K562 (cell line): ENCODE measurements at regions not wholly inside any gene's neighbourhood (a gene's known extent, or its start where the extent isn't known, plus 50 kb on each side); places are given as distances from the start of the nearest gene placed in this dataset.

ENCODE experiments used
- ATAC-seq: fragments of 200-7000 bp; cut with Tn5 transposase; 3 replicates; pipeline ENCODE4 v1.9.1; 2020; ENCODE audit warnings: moderate library complexity
- BruUV-seq: library from RNA; stranded (reverse); fragments of 400-500 nt; replicated peaks from 2 replicates; lab custom pipeline; 2021; lab: Mats Ljungman, UMichigan
- CTCF ChIA-PET: fragments of 300-600 bp; formaldehyde crosslinking; extraction: SDS; loops from one replicate; lab custom pipeline; 2021; ENCODE audit warnings: low intra/inter-chr PET ratio; lab: Yijun Ruan, JAX
- POLR2A ChIA-PET: fragments of 300-600, 350-650 bp; sonication (Branson Sonifier 250); formaldehyde crosslinking; extraction: SDS; loops from one replicate; lab custom pipeline; 2021; ENCODE audit warnings: antibody characterized with exemption, inconsistent platforms; lab: Yijun Ruan, JAX
- DNase-seq, 4 experiments: peaks; one replicate each; pipeline versions ENCODE4 v3.0.0 to v3.0.0-alpha.2; 2011 to 2018; ENCODE audit warnings: low spot score in 3 of 4, mixed read lengths in 3 of 4; ENCODE audit errors: extremely low read depth in 1 of 4
- FAIRE-seq: peaks from 2 replicates; lab custom pipeline; 2011; peaks lifted over from hg19 to GRCh38; lab: Jason Lieb, UNC
- H2AFZ ChIP-seq: 2 replicates; pipeline ENCODE4 v1.6.0; 2011; ENCODE audit warnings: low read depth, low read length, control low read depth, inconsistent platforms
- H3K27ac ChIP-seq: fragments of 200-600 bp; 3 replicates; pipeline ENCODE4 v1.8.0; 2011; ENCODE audit warnings: low read depth, mild to moderate bottlenecking, control low read depth, inconsistent platforms, low read length, moderate library complexity, mixed read lengths; ENCODE audit errors: extremely low read depth
- H3K27me3 ChIP-seq, 2 experiments: fragments of 300-600 bp in 1 of 2; 2 replicates in 1 of 2; 3 replicates in 1 of 2; pipeline versions ENCODE4 v1.6.0 to v1.8.0; 2011; ENCODE audit warnings: inconsistent platforms in 2 of 2, low read length in 2 of 2, mild to moderate bottlenecking in 1 of 2, mixed read lengths in 1 of 2, moderate library complexity in 1 of 2; ENCODE audit not compliant: control insufficient read depth in 2 of 2, insufficient read depth in 2 of 2
- H3K36me3 ChIP-seq: fragments of 300-600 bp; 3 replicates; pipeline ENCODE4 v1.8.0; 2011; ENCODE audit warnings: mild to moderate bottlenecking, low read length, inconsistent platforms; ENCODE audit not compliant: control insufficient read depth, insufficient read depth
- H3K4me1 ChIP-seq, 2 experiments: fragments of 200-600 bp in 1 of 2; replicated peaks in 1 of 2; 2 replicates in 1 of 2; 3 replicates in 1 of 2; pipeline versions ENCODE4 v1.5.1 to v1.8.0; 2011; ENCODE audit warnings: inconsistent platforms in 2 of 2, low read length in 2 of 2, mild to moderate bottlenecking in 1 of 2, mixed read lengths in 1 of 2, moderate library complexity in 1 of 2; ENCODE audit not compliant: control insufficient read depth in 2 of 2, insufficient read depth in 2 of 2
- H3K4me2 ChIP-seq: 2 replicates; pipeline ENCODE4 v1.6.1; 2011; ENCODE audit warnings: low read length, control low read depth, inconsistent platforms, mixed read lengths; ENCODE audit not compliant: insufficient read depth
- H3K4me3 ChIP-seq: fragments of 200-600 bp; sonication (generic), shearing (Covaris generic); 2 replicates; pipeline ENCODE4 v1.5.1; 2016; ENCODE audit warnings: control low read depth, inconsistent platforms
- H3K79me2 ChIP-seq: fragments of 200-600 bp; 3 replicates; pipeline ENCODE4 v1.8.0; 2011; ENCODE audit warnings: low read length, inconsistent platforms; ENCODE audit not compliant: control insufficient read depth, insufficient read depth
- H3K9ac ChIP-seq, 2 experiments: 2 replicates each; pipeline versions ENCODE4 v1.6.0 to v1.6.1; 2011; ENCODE audit warnings: low read depth in 2 of 2, low read length in 2 of 2, control low read depth in 1 of 2, inconsistent platforms in 1 of 2, mild to moderate bottlenecking in 1 of 2, mixed read lengths in 1 of 2; ENCODE audit not compliant: insufficient read depth in 1 of 2
- H3K9me1 ChIP-seq: one replicate; pipeline ENCODE4 v1.6.0; 2011; ENCODE audit warnings: inconsistent platforms, mild to moderate bottlenecking, low read length, moderate library complexity; ENCODE audit not compliant: control insufficient read depth, insufficient read depth
- H3K9me3 ChIP-seq: replicated peaks from 2 replicates; pipeline ENCODE4 v1.5.1; 2011; ENCODE audit warnings: low read depth, low read length, inconsistent platforms; ENCODE audit not compliant: control insufficient read depth, insufficient read depth
- H4K20me1 ChIP-seq: replicated peaks from 2 replicates; pipeline ENCODE4 v1.6.1; 2011; ENCODE audit warnings: low read length, inconsistent platforms, mixed read lengths; ENCODE audit not compliant: control insufficient read depth, insufficient read depth
- ILF3 ChIP-seq: fragments of 450-650 bp; IDR thresholded peaks from 2 replicates; pipeline ENCODE4 v1.6.1; 2018; ENCODE audit warnings: antibody characterized with exemption, mild to moderate bottlenecking, moderate library complexity, borderline replicate concordance
- POLR3G ChIP-seq: IDR thresholded peaks from 2 replicates; pipeline ENCODE4 v1.6.1; 2011; ENCODE audit not compliant: insufficient read length, insufficient replicate concordance; ENCODE audit errors: extremely low read depth
- SIN3B ChIP-seq: fragments of 450-650 bp; IDR thresholded peaks from 2 replicates; pipeline ENCODE4 v1.6.1; 2017; ENCODE audit warnings: low read depth, mild to moderate bottlenecking, moderate library complexity
- ZNF121 ChIP-seq: sonication (generic); formaldehyde crosslinking; conservative IDR thresholded peaks from 2 replicates; pipeline ENCODE4 v1.8.0; 2022; ENCODE audit warnings: missing genetic modification reagents
- ZNF347 ChIP-seq: fragments of 450-650 bp; formaldehyde crosslinking; IDR thresholded peaks from 2 replicates; pipeline ENCODE4 v1.4.0; 2020; ENCODE audit warnings: low read depth, mild to moderate bottlenecking, moderate library complexity
- ZNF384 ChIP-seq: IDR thresholded peaks from 2 replicates; pipeline ENCODE4 v1.6.1; 2012; ENCODE audit warnings: low read depth, low read length, improper control_type of control experiment
- ZNF586 ChIP-seq: fragments of 450-650 bp; formaldehyde crosslinking; conservative IDR thresholded peaks from 2 replicates; pipeline ENCODE4 v1.4.0; 2020; ENCODE audit warnings: mild to moderate bottlenecking, moderate library complexity
- WGBS: fragments of 100-300 bp; shearing (Covaris generic); methylation state at CpG from one replicate; pipeline ENCODE4 v1.1.6; 2016; ENCODE audit warnings: low coverage, mixed read lengths; ENCODE audit not compliant: insufficient coverage; ENCODE audit errors: missing lambda C conversion rate; 5-methylcytosine and 5-hydroxymethylcytosine counted together
- in situ Hi-C: fragments of 300-500 bp; cut with MboI; formaldehyde crosslinking; loops from 4 replicates; pipeline ENCODE4 v1.15.0; 2018; ENCODE audit warnings: inconsistent platforms, mixed read lengths
- intact Hi-C: fragments of 100-400 bp; cut with micrococcal nuclease; formaldehyde crosslinking; loops from 2 replicates; pipeline ENCODE4 v1.14.2; 2022
- TF ChIP-seq, protein P1 (sequence below): fragments of 250-450 bp; sonication (Bioruptor Pico); IDR thresholded peaks from 2 replicates; pipeline ENCODE4 v1.8.0; 2022; ENCODE audit warnings: inconsistent platforms, mild to moderate bottlenecking, moderate library complexity, borderline replicate concordance
- TF ChIP-seq, protein P2 (sequence below): fragments of 450-650 bp; IDR thresholded peaks from 2 replicates; pipeline ENCODE4 v1.6.1; 2018; ENCODE audit not compliant: partially characterized antibody

- H3K4me3 ChIP-seq, result no peak overlapping the region
- no peak overlapping the region for H3K9ac ChIP-seq
- intact Hi-C loops, result no loop called here
- no peaks in the 10 kb centered on the region for H3K79me2 ChIP-seq
- H3K27ac ChIP-seq, result no peak overlapping the region
- WGBS, result 0% methylated on average over 4 of the region's 4 CpGs
- no peaks in the 10 kb centered on the region for H3K4me1 ChIP-seq
- no peak overlapping the region for H3K4me2 ChIP-seq
- ATAC-seq, result no peak
- H3K36me3 ChIP-seq, result no peaks in the 10 kb centered on the region
- in situ Hi-C loops, result no loop called here
- no peaks in the 10 kb centered on the region for H3K27me3 ChIP-seq
- ChIA-PET POLR2A (no interaction called here), CTCF (no interaction called here)
- H3K9me1 ChIP-seq, result no peaks in the 10 kb centered on the region
- DNase-seq, result no peak
- no TSS peak for BruUV-seq
- no peak for FAIRE-seq
- H4K20me1 ChIP-seq, result no peaks in the 10 kb centered on the region
- H3K9me3 ChIP-seq, result no peaks in the 10 kb centered on the region
- TF ChIP-seq SIN3B (no peak), ZNF384 (no peak), ILF3 (no peak), ZNF586 (CRISPR knock-in tag) (no peak), POLR3G (no peak), ZNF121 (no peak), ZNF347 (no peak)
- TF ChIP-seq, protein P1, sequence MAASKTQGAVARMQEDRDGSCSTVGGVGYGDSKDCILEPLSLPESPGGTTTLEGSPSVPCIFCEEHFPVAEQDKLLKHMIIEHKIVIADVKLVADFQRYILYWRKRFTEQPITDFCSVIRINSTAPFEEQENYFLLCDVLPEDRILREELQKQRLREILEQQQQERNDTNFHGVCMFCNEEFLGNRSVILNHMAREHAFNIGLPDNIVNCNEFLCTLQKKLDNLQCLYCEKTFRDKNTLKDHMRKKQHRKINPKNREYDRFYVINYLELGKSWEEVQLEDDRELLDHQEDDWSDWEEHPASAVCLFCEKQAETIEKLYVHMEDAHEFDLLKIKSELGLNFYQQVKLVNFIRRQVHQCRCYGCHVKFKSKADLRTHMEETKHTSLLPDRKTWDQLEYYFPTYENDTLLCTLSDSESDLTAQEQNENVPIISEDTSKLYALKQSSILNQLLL, result no peak
- TF ChIP-seq, protein P2, sequence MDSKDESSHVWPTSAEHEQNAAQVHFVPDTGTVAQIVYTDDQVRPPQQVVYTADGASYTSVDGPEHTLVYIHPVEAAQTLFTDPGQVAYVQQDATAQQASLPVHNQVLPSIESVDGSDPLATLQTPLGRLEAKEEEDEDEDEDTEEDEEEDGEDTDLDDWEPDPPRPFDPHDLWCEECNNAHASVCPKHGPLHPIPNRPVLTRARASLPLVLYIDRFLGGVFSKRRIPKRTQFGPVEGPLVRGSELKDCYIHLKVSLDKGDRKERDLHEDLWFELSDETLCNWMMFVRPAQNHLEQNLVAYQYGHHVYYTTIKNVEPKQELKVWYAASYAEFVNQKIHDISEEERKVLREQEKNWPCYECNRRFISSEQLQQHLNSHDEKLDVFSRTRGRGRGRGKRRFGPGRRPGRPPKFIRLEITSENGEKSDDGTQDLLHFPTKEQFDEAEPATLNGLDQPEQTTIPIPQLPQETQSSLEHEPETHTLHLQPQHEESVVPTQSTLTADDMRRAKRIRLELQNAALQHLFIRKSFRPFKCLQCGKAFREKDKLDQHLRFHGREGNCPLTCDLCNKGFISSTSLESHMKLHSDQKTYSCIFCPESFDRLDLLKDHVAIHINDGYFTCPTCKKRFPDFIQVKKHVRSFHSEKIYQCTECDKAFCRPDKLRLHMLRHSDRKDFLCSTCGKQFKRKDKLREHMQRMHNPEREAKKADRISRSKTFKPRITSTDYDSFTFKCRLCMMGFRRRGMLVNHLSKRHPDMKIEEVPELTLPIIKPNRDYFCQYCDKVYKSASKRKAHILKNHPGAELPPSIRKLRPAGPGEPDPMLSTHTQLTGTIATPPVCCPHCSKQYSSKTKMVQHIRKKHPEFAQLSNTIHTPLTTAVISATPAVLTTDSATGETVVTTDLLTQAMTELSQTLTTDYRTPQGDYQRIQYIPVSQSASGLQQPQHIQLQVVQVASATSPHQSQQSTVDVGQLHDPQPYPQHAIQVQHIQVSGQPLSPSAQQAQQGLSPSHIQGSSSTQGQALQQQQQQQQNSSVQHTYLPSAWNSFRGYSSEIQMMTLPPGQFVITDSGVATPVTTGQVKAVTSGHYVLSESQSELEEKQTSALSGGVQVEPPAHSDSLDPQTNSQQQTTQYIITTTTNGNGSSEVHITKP, result no peak
- H2AFZ ChIP-seq, result no peak overlapping the region
These were observed 188.2 kb downstream of the AMY1C start for GRCh38 chr1:103937763-103938357.
